SK-N-SH (cell line): ENCODE measurements at regions not wholly inside any gene's neighbourhood (a gene's known extent, or its start where the extent isn't known, plus 50 kb on each side); places are given as distances from the start of the nearest gene placed in this dataset.

Source experiments
- CTCF ChIA-PET: fragments of 300-600, 350-600 bp; formaldehyde crosslinking; extraction: SDS; loops from one replicate; lab custom pipeline; 2021; lab: Yijun Ruan, JAX
- POLR2A ChIA-PET: fragments of 350-600 bp; sonication (Branson Sonifier 250); formaldehyde crosslinking; extraction: SDS; loops from one replicate; lab custom pipeline; 2020; ENCODE audit warnings: antibody characterized with exemption, inconsistent platforms; lab: Yijun Ruan, JAX
- DNase-seq: peaks from one replicate; pipeline ENCODE4 v3.0.0; 2012
- H2AFZ ChIP-seq: fragments of 200-600 bp; sonication (generic); 2 replicates; pipeline ENCODE4 v1.8.1; 2016; ENCODE audit warnings: antibody characterized with exemption, mild to moderate bottlenecking, low read depth
- H3F3A ChIP-seq: fragments of 200-600 bp; sonication (generic); replicated peaks from 2 replicates; pipeline ENCODE3; 2016; ENCODE audit warnings: antibody characterized with exemption, mild to moderate bottlenecking; ENCODE audit not compliant: insufficient read depth
- H3K27ac ChIP-seq, 2 experiments: fragments of 200-500 bp in 1 of 2; fragments of 200-600 bp in 1 of 2; sonication (Bioruptor generic) in 1 of 2; sonication (generic), shearing (Covaris generic) in 1 of 2; 2 replicates each; pipeline versions ENCODE4 v1.5.1 to v1.6.1; 2014 to 2016; ENCODE audit warnings: low read depth in 2 of 2, inconsistent platforms in 1 of 2, low read length in 1 of 2, mild to moderate bottlenecking in 1 of 2, mixed read lengths in 1 of 2
- H3K27me3 ChIP-seq: fragments of 200-600 bp; sonication (generic), shearing (Covaris generic); 2 replicates; pipeline ENCODE4 v1.6.1; 2016; ENCODE audit warnings: mixed run types; ENCODE audit not compliant: insufficient read depth
- H3K36me3 ChIP-seq, 2 experiments: fragments of 200-500 bp in 1 of 2; fragments of 200-600 bp in 1 of 2; sonication (Bioruptor generic) in 1 of 2; sonication (generic) in 1 of 2; replicated peaks in 1 of 2; 2 replicates each; pipeline versions ENCODE3 to v1.5.1; 2014 to 2016; ENCODE audit warnings: low read length in 1 of 2, mild to moderate bottlenecking in 1 of 2; ENCODE audit not compliant: insufficient read depth in 2 of 2, control insufficient read depth in 1 of 2
- H3K4me1 ChIP-seq, 2 experiments: fragments of 200-500 bp in 1 of 2; fragments of 200-600 bp in 1 of 2; sonication (Bioruptor generic) in 1 of 2; sonication (generic), shearing (Covaris generic) in 1 of 2; 2 replicates each; pipeline versions ENCODE4 v1.5.1 to v1.6.1; 2014 to 2016; ENCODE audit warnings: low read depth in 1 of 2, low read length in 1 of 2, mixed run types in 1 of 2; ENCODE audit not compliant: insufficient read depth in 2 of 2, control insufficient read depth in 1 of 2
- H3K4me2 ChIP-seq: fragments of 200-600 bp; sonication (generic), shearing (Covaris generic); 2 replicates; pipeline ENCODE4 v1.6.1; 2017; ENCODE audit warnings: mixed run types
- H3K4me3 ChIP-seq, 2 experiments: fragments of 200-500 bp in 1 of 2; fragments of 200-600 bp in 1 of 2; sonication (Bioruptor generic) in 1 of 2; sonication (generic), shearing (Covaris generic) in 1 of 2; 2 replicates each; pipeline versions ENCODE4 v1.5.1 to v1.8.1; 2014 to 2016; ENCODE audit warnings: low read depth in 2 of 2, inconsistent platforms in 1 of 2, low read length in 1 of 2, mild to moderate bottlenecking in 1 of 2, mixed read lengths in 1 of 2, moderate library complexity in 1 of 2
- H3K79me2 ChIP-seq: fragments of 200-600 bp; sonication (generic); 2 replicates; pipeline ENCODE4 v1.8.1; 2017; ENCODE audit warnings: mild to moderate bottlenecking; ENCODE audit not compliant: insufficient read depth
- H3K9ac ChIP-seq: fragments of 200-600 bp; sonication (generic); 2 replicates; pipeline ENCODE4 v1.6.1; 2017; ENCODE audit warnings: mixed run types
- H3K9me2 ChIP-seq: fragments of 200-600 bp; sonication (generic); 2 replicates; pipeline ENCODE4 v1.6.1; 2017; ENCODE audit warnings: mixed run types
- H3K9me3 ChIP-seq: fragments of 200-600 bp; sonication (generic); 2 replicates; pipeline ENCODE4 v1.6.1; 2017; ENCODE audit warnings: mixed run types, mild to moderate bottlenecking, moderate library complexity
- H4K20me1 ChIP-seq: fragments of 200-600 bp; sonication (generic); 2 replicates; pipeline ENCODE4 v1.6.1; 2017; ENCODE audit warnings: mild to moderate bottlenecking, mixed run types; ENCODE audit not compliant: insufficient read depth
- FOSL2 ChIP-seq: IDR thresholded peaks from 2 replicates; pipeline ENCODE4 v1.4.0; 2012; ENCODE audit warnings: low read depth, mild to moderate bottlenecking, moderate library complexity, borderline replicate concordance
- FOXM1 ChIP-seq: IDR thresholded peaks from 2 replicates; pipeline ENCODE4 v1.4.0; 2012; ENCODE audit warnings: low read depth, mild to moderate bottlenecking
- GATA2 ChIP-seq: sonication (generic); formaldehyde crosslinking; IDR thresholded peaks from 2 replicates; pipeline ENCODE4 v1.5.0; 2020; ENCODE audit warnings: mild to moderate bottlenecking, missing genetic modification reagents
- JUND ChIP-seq: IDR thresholded peaks from 2 replicates; pipeline ENCODE4 v1.4.0; 2012
- NFIC ChIP-seq: IDR thresholded peaks from 2 replicates; pipeline ENCODE4 v1.4.0; 2012; ENCODE audit warnings: borderline replicate concordance
- NRF1 ChIP-seq: IDR thresholded peaks from 2 replicates; pipeline ENCODE4 v1.6.1; 2012; ENCODE audit warnings: low read depth, mild to moderate bottlenecking, low read length
- RCOR1 ChIP-seq: fragments of 150-350 bp; IDR thresholded peaks from 2 replicates; pipeline ENCODE4 v1.6.1; 2017; ENCODE audit warnings: antibody characterized with exemption, low read length
- RFX5 ChIP-seq: IDR thresholded peaks from 2 replicates; pipeline ENCODE4 v1.6.1; 2012; ENCODE audit warnings: mild to moderate bottlenecking, improper control_type of control experiment, low read length
- TAF1 ChIP-seq: IDR thresholded peaks from 2 replicates; pipeline ENCODE4 v1.6.1; 2012; ENCODE audit warnings: low read depth, mild to moderate bottlenecking, low read length, moderate library complexity, borderline replicate concordance
- TEAD4 ChIP-seq: IDR thresholded peaks from 2 replicates; pipeline ENCODE4 v1.4.0; 2012; ENCODE audit warnings: mild to moderate bottlenecking, borderline replicate concordance; ENCODE audit not compliant: insufficient read depth
- WGBS: methylation state at CpG from one replicate; pipeline ENCODE4 v1.1.6; 2017; ENCODE audit warnings: low lambda C conversion rate; 5-methylcytosine and 5-hydroxymethylcytosine counted together
- TF ChIP-seq, protein P1 (sequence below): fragments of 150-350 bp; IDR thresholded peaks from 2 replicates; pipeline ENCODE4 v1.6.1; 2016; ENCODE audit warnings: mild to moderate bottlenecking, low read depth, low read length
- TF ChIP-seq, protein P2 (sequence below): fragments of 150-350 bp; IDR thresholded peaks from 2 replicates; pipeline ENCODE4 v1.6.1; 2017; ENCODE audit warnings: antibody characterized with exemption, low read length, low read depth, borderline replicate concordance
- TF ChIP-seq, protein P3 (sequence below): IDR thresholded peaks from 2 replicates; pipeline ENCODE4 v1.4.0; 2012; ENCODE audit warnings: low read depth, borderline replicate concordance
- TF ChIP-seq, protein P4 (sequence below): IDR thresholded peaks from 2 replicates; pipeline ENCODE4; 2012
- TF ChIP-seq, protein P5 (sequence below): fragments of 200-600 bp; sonication (generic); IDR thresholded peaks from 2 replicates; pipeline ENCODE4 v1.6.1; 2017; ENCODE audit warnings: antibody characterized with exemption, mild to moderate bottlenecking, moderate library complexity

DNA sequence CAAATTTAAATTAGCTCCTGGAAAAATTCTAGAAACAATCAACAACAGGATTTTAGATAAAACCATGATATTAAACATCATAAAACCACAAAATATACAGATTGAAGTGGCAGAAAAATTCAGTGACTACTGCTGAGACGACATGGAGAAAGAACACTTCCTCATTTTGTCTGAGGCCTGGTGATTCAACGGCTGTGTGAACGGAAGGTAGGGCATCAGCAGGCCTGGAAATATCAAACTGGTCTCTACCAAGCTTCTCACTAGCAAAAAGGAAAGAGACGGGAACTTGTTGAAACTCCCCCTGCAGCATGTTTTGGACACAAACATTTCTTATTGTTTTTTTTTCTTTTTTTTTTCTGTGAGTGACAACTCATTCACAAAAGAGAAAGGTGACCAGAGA lies 58.0 kb upstream of the AHI1 start:
- CTCF ChIA-PET: interaction anchor here (0.7 to 1.5 kb wide), 3 partner anchors 19 to 671 kb away, joined by 3 to 5 read pairs (median 5); no protein-coding TSS in a partner anchor
- H3K4me3 ChIP-seq: no peak overlapping the region
- no peak overlapping the region for H2AFZ ChIP-seq
- POLR2A ChIA-PET: no interaction called here
- TF ChIP-seq, protein P1, sequence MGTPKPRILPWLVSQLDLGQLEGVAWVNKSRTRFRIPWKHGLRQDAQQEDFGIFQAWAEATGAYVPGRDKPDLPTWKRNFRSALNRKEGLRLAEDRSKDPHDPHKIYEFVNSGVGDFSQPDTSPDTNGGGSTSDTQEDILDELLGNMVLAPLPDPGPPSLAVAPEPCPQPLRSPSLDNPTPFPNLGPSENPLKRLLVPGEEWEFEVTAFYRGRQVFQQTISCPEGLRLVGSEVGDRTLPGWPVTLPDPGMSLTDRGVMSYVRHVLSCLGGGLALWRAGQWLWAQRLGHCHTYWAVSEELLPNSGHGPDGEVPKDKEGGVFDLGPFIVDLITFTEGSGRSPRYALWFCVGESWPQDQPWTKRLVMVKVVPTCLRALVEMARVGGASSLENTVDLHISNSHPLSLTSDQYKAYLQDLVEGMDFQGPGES: no peak
- TF ChIP-seq, protein P2, sequence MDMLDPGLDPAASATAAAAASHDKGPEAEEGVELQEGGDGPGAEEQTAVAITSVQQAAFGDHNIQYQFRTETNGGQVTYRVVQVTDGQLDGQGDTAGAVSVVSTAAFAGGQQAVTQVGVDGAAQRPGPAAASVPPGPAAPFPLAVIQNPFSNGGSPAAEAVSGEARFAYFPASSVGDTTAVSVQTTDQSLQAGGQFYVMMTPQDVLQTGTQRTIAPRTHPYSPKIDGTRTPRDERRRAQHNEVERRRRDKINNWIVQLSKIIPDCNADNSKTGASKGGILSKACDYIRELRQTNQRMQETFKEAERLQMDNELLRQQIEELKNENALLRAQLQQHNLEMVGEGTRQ: no peak
- TF ChIP-seq NRF1: no peak
- TF ChIP-seq RFX5: no peak
- TF ChIP-seq, protein P3, sequence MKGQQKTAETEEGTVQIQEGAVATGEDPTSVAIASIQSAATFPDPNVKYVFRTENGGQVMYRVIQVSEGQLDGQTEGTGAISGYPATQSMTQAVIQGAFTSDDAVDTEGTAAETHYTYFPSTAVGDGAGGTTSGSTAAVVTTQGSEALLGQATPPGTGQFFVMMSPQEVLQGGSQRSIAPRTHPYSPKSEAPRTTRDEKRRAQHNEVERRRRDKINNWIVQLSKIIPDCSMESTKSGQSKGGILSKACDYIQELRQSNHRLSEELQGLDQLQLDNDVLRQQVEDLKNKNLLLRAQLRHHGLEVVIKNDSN: no peak
- TF ChIP-seq JUND: no peak
- no peak for TF ChIP-seq RCOR1
- no peak for TF ChIP-seq GATA2 (CRISPR knock-in tag)
- no peak for TF ChIP-seq NFIC
- TF ChIP-seq, protein P4, sequence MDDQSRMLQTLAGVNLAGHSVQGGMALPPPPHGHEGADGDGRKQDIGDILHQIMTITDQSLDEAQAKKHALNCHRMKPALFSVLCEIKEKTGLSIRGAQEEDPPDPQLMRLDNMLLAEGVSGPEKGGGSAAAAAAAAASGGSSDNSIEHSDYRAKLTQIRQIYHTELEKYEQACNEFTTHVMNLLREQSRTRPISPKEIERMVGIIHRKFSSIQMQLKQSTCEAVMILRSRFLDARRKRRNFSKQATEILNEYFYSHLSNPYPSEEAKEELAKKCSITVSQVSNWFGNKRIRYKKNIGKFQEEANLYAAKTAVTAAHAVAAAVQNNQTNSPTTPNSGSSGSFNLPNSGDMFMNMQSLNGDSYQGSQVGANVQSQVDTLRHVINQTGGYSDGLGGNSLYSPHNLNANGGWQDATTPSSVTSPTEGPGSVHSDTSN: no peak
- no peak for TF ChIP-seq TEAD4
- TF ChIP-seq, protein P5, sequence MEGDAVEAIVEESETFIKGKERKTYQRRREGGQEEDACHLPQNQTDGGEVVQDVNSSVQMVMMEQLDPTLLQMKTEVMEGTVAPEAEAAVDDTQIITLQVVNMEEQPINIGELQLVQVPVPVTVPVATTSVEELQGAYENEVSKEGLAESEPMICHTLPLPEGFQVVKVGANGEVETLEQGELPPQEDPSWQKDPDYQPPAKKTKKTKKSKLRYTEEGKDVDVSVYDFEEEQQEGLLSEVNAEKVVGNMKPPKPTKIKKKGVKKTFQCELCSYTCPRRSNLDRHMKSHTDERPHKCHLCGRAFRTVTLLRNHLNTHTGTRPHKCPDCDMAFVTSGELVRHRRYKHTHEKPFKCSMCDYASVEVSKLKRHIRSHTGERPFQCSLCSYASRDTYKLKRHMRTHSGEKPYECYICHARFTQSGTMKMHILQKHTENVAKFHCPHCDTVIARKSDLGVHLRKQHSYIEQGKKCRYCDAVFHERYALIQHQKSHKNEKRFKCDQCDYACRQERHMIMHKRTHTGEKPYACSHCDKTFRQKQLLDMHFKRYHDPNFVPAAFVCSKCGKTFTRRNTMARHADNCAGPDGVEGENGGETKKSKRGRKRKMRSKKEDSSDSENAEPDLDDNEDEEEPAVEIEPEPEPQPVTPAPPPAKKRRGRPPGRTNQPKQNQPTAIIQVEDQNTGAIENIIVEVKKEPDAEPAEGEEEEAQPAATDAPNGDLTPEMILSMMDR: no peak
- no peak for TF ChIP-seq FOXM1
- TF ChIP-seq TAF1: no peak
- no peak for TF ChIP-seq FOSL2
- no peak overlapping the region for H3K27ac ChIP-seq
- H3F3A ChIP-seq: no peaks in the 10 kb centered on the region
- DNase-seq: no peak
- no peak overlapping the region for H3K4me2 ChIP-seq
- no peaks in the 10 kb centered on the region for H3K27me3 ChIP-seq
- 70% methylated on average over 4 of the region's 4 CpGs for WGBS
- no peaks in the 10 kb centered on the region for H3K9me3 ChIP-seq
- no peak overlapping the region for H3K9ac ChIP-seq
- H3K79me2 ChIP-seq: no peaks in the 10 kb centered on the region
- no peaks in the 10 kb centered on the region for H4K20me1 ChIP-seq
- no peaks in the 10 kb centered on the region for H3K36me3 ChIP-seq
- H3K9me2 ChIP-seq: no peaks in the 10 kb centered on the region
- no peaks in the 10 kb centered on the region; a peak in 1 of 4 replicates for H3K4me1 ChIP-seq
